ENCODE measurements at regions not wholly inside any gene's neighbourhood (a gene's known extent, or its start where the extent isn't known, plus 50 kb on each side); places are given as distances from the start of the nearest gene placed in this dataset.

- Histone ChIP-seq H4K91ac (ENCODE audit: insufficient read depth, low read depth, low read length) (no peak overlapping the region), H3K27ac (ENCODE audit: insufficient read depth, low read length) (no peak overlapping the region), H3K56ac (ENCODE audit: extremely low read depth, insufficient read depth, low read length) (no peak overlapping the region), H3K4ac (ENCODE audit: low read depth, low read length) (no peak overlapping the region), H3K27me3 (ENCODE audit: control insufficient read depth, insufficient read depth, low read length) (no peaks in the 10 kb centered on the region), H3K18ac (ENCODE audit: low read depth, low read length) (no peak overlapping the region), H4K5ac (ENCODE audit: low read depth, low read length) (no peak overlapping the region), H3K4me2 (ENCODE audit: low read depth, low read length) (no peak overlapping the region), H3K14ac (replicated peaks; ENCODE audit: low read depth, low read length) (no peak overlapping the region), H3K4me3 (ENCODE audit: insufficient read depth, low read depth, low read length) (no peak overlapping the region), H2BK20ac (ENCODE audit: low read depth, low read length) (no peak overlapping the region), H2BK15ac (ENCODE audit: low read depth, low read length) (no peak overlapping the region), H3K23ac (ENCODE audit: low read depth, low read length) (no peak overlapping the region), H2AK5ac (ENCODE audit: low read depth, low read length) (no peak overlapping the region), H2BK120ac (ENCODE audit: low read depth, low read length) (no peak overlapping the region), H3K36me3 (ENCODE audit: control insufficient read depth, insufficient read depth, low read length) (no peaks in the 10 kb centered on the region), H3K9me1 (ENCODE audit: insufficient read depth, low read length) (0 out of 2 replicates have a peak, but pooled peaks cover 2% of the 10 kb centered on the region), H3K9me3 (ENCODE audit: control insufficient read depth, insufficient read depth, low read length) (no peaks in the 10 kb centered on the region), H3K4me1 (ENCODE audit: control insufficient read depth, insufficient read depth, low read length) (peaks cover 9% of the 10 kb centered on the region), H2AK9ac (replicated peaks; ENCODE audit: low read depth, low read length, poor library complexity) (no peak overlapping the region), H3K9ac (ENCODE audit: low read depth, low read length) (no peak overlapping the region), H4K8ac (ENCODE audit: low read depth in 2 of 2, low read length in 2 of 2) (no peak overlapping the region), H2BK5ac (ENCODE audit: low read depth, low read length, poor library complexity, severe bottlenecking) (no peak overlapping the region), H4K20me1 (ENCODE audit: insufficient read depth, low read length) (no peaks in the 10 kb centered on the region), H3K79me1 (ENCODE audit: low read depth in 1 of 2, low read length in 2 of 2) (no peaks in the 10 kb centered on the region), H2AFZ (replicated peaks; ENCODE audit: low read length, poor library complexity) (no peak overlapping the region)
- WGBS, 2 experiments (ENCODE audit: extremely low coverage in 2 of 2, insufficient read length in 1 of 2) = no CpG with 5 or more reads among the region's 3 CpGs
- no TSS peak for BruUV-seq (replicated peaks)
- TF ChIP-seq MXI1 (IDR thresholded peaks at IDR 0.05; ENCODE audit: borderline replicate concordance, low read depth, low read length) = no peak
- no peak for TF ChIP-seq MAFK (IDR thresholded peaks at IDR 0.05; ENCODE audit: low read depth, low read length)
- TF ChIP-seq RCOR1 (IDR thresholded peaks at IDR 0.05; ENCODE audit: insufficient replicate concordance, low read length) = no peak
- no peak for TF ChIP-seq RAD21 (IDR thresholded peaks at IDR 0.05; ENCODE audit: low read length)
- no peak for TF ChIP-seq RFX5 (IDR thresholded peaks at IDR 0.05; ENCODE audit: low read depth, low read length)
- TF ChIP-seq NFE2L2 (IDR thresholded peaks at IDR 0.05; ENCODE audit: low read depth, low read length) = no peak
- TF ChIP-seq BHLHE40 (IDR thresholded peaks at IDR 0.05; ENCODE audit: low read depth, low read length) = no peak
- TF ChIP-seq MAZ (IDR thresholded peaks at IDR 0.05; ENCODE audit: borderline replicate concordance, low read depth, low read length) = no peak
- TF ChIP-seq CTCF (conservative IDR thresholded peaks at IDR 0.05; ENCODE audit: low read depth, low read length) = no peak
- no peak for TF ChIP-seq SMC3 (IDR thresholded peaks at IDR 0.05; ENCODE audit: low read depth, low read length)
- no peak for TF ChIP-seq ELK1 (IDR thresholded peaks at IDR 0.05; ENCODE audit: borderline replicate concordance, low read depth, low read length)
- no peak for TF ChIP-seq FOS (IDR thresholded peaks at IDR 0.05; ENCODE audit: low read depth, low read length)
- TF ChIP-seq USF2 (IDR thresholded peaks at IDR 0.05; ENCODE audit: low read depth, low read length) = no peak
- no peak for TF ChIP-seq CEBPB (IDR thresholded peaks at IDR 0.05; ENCODE audit: low read depth, low read length)
- TF ChIP-seq POLR2A (IDR thresholded peaks at IDR 0.05; ENCODE audit: low read depth, low read length) = no peak
- ChIA-PET POLR2A (ENCODE audit: unreplicated experiment) (no interaction called here), CTCF (no interaction called here)
- dilution Hi-C loops (cut with HindIII; ENCODE audit: low sequenced_read_pairs, unreplicated experiment) (no loop called here), intact Hi-C loops (cut with micrococcal nuclease) (loop anchor here (10.0 kb wide), 3 partner anchors 465 to 1245 kb away; no protein-coding TSS in a partner anchor), in situ Hi-C loops (cut with MboI; ENCODE audit: low sequenced_read_pairs) (no loop called here)
- ATAC-seq (ENCODE audit: low read depth) (no peak), DNase-seq (no peak)
Measured at GRCh38 chr4:181679754-181680153, 563.4 kb upstream of the TENM3 start.

Data from IMR-90 (cell line).